Fibroblast of the aortic adventitia (primary cell): ENCODE measurements at regions not wholly inside any gene's neighbourhood (a gene's known extent, or its start where the extent isn't known, plus 50 kb on each side); places are given as distances from the start of the nearest gene placed in this dataset.
A peak's percentile ranks its signal among the peaks of the same experiment; 100 is the strongest.

Experiments
- DNase-seq: peaks from one replicate; pipeline ENCODE4 v3.0.0-alpha.2; 2010; ENCODE audit warnings: low read depth
- H3K4me3 ChIP-seq: 2 replicates; pipeline ENCODE4 v1.5.1; 2011; ENCODE audit warnings: low read depth, mild to moderate bottlenecking, control low read depth, low read length, moderate library complexity
- CTCF ChIP-seq: IDR thresholded peaks from 2 replicates; pipeline ENCODE4 v1.5.1; 2011; ENCODE audit warnings: mild to moderate bottlenecking, low read length, control low read depth, inconsistent platforms; ENCODE audit not compliant: insufficient read depth

- peak; percentile 0 for DNase-seq
- H3K4me3 ChIP-seq: no peak overlapping the region
- TF ChIP-seq CTCF: no peak
Observed at GRCh38 chr13:58960888-58961287, 1202.8 kb downstream of the DIAPH3 start.

DNA sequence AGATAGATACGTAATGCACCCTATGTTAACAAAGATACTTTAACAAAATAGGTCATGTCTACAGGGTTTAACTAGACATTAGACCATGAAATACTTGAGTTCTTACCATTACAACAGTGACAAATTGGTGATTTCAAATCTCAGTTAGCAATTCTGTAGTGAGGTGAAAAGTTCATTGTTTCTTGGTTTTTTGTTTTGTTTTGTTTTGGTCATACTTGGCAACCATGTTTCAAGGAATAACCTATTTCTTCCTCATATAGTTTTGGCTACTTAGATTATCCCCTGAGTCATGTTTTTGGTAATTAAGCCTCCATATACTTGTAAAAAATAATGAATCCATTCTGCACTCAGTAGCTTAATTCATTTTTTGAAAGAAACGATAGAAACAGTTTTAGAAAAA is 1200.4 kb downstream of the DIAPH3 start:
- no peak for TF ChIP-seq CTCF

DNA sequence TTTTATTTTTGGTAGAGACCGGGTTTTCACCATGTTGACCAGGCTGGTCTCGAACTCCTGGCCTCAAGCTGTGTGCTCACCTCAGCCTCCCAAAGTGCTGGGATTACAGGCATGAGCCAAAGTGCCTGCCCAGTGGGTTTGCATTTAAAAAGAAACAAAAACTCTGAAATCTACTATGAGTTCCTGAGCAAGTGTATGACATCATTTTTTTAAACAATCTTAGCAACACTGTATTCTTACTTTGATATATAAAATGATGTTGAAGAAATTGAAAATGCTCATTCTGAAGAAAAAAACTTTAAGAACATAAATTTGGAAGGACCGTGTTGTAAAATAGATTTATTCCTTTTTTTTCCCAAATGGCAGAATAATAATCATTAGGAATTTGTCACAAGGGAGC is 1199.7 kb downstream of the DIAPH3 start:
- TF ChIP-seq CTCF: no peak
- DNase-seq: no peak
- H3K4me3 ChIP-seq: no peak overlapping the region

More for the DNA sequence above, 1200.4 kb downstream of the DIAPH3 start:
- H3K4me3 ChIP-seq: no peak overlapping the region
- DNase-seq: no peak

- no peak for DNase-seq
- no peak for TF ChIP-seq CTCF
- H3K4me3 ChIP-seq: no peak overlapping the region
Observed at GRCh38 chr13:58977085-58977484, 1186.6 kb downstream of the DIAPH3 start.

- no peak overlapping the region for H3K4me3 ChIP-seq
- no peak for TF ChIP-seq CTCF
- no peak for DNase-seq
Observed at GRCh38 chr13:58978331-58978730, 1185.4 kb downstream of the DIAPH3 start.

DNA sequence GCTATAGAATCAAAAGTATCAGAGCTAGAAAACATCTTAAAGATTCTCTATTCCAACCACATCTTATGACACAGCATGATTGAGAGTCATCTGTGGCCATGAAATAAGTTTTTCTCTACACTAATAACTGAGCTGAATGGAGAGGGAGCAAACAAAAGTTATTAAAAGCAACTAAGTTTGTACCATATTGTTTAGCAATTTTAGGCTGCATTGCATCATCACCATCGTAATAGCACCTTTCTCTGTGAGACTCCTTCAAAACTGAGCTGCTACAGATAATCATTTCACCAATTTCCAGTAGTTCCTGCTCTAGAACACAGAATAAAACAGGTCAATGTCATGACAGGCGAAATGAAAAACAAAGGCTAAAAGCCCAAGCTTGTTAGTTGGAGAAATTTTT is 1183.9 kb downstream of the DIAPH3 start:
- H3K4me3 ChIP-seq: no peak overlapping the region
- no peak for TF ChIP-seq CTCF
- no peak for DNase-seq

DNA sequence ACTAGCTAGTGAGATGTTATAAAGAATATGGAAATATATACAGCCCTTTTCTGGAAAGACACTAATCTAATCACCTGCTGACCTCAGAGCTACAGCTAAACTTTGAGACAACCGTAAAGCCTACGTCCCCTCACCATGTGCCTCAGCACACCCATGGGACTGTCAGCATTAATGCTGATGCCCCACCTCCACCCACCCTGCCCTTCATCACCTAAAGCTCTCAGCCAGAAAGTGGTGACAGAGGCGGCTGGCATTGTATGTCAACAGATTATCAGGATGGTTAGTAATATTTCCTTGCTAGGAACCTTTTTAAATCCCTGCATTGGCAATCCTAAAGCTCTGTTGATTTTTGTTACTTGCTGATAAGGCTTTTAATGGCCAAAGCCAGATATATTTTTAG is 1177.9 kb downstream of the DIAPH3 start:
- no peak for TF ChIP-seq CTCF
- no peak for DNase-seq
- no peak overlapping the region for H3K4me3 ChIP-seq
